ENCODE measurements at regions not wholly inside any gene's neighbourhood (a gene's known extent, or its start where the extent isn't known, plus 50 kb on each side); places are given as distances from the start of the nearest gene placed in this dataset.

DNA sequence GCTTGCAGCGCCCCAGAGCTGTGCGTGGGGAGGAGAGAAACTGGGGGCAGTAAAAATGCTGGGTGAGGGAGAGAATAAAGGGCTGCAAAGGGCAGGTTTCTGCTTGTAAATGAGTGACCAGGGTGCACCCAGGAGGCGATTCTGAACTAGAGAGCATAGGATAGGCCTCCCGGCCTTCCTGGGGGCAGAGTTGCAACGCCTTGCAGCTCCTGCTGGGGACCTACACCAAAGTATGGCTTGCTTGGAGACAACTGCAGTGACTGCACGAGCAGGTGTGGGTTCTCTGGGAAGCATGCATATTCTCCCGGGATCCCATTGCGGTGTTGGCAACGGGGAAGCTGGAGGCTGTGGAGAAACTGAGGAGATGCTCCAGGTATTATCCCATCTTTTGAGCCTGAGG lies 111.6 kb upstream of the SPACA1 start:
- no peak for DNase-seq (ENCODE audit: low read depth)

- no peak for DNase-seq (ENCODE audit: low read depth)
Measured at GRCh38 chr6:87935196-87935595, 112.4 kb upstream of the SPACA1 start.

GRCh38 chr6:87932361-87932760 lies 115.3 kb upstream of the SPACA1 start:
- DNase-seq (ENCODE audit: low read depth): no peak

DNA sequence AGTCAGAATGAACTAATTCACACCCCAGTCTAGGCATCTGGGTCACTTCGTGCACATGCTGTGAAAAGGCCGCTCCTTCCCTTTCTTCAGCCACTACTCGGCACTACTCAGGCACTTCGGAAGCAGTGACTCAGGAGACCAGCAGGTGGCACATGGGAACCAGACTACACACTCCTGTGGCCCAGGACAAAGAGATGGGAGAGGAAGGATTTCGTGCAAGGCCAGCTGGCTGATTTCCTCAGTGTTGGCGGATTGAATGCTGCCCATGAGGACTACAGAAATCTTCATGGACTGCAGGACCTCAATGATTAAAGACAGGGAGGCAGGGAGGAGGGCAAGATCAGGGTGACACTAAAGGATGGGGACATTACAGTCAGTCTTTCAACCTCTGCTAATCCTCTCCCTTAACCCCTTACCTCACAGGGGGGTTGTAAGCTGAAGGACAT lies 117.8 kb upstream of the SPACA1 start:
- DNase-seq (ENCODE audit: low read depth): peak; percentile 21

DNA sequence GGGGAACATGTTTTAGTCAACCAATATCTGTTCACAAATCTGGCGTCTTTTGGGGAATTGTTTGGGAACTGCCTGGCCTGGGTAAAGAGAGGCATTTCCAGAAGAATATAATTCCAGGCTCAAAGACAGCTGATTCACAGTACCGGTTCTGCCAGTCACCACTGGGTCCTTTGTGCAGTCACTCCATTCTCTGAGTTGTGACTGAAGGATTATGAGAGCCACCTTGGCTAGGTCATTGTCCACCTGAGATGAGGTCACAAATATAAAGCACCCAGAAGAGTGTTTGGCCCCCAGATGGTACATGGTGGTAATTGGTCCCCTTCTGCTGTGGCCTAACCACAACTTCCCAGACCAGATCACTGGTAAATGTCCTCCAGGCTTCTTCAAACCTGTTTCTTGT lies 121.0 kb upstream of the SPACA1 start:
- no peak for DNase-seq (ENCODE audit: low read depth)

DNA sequence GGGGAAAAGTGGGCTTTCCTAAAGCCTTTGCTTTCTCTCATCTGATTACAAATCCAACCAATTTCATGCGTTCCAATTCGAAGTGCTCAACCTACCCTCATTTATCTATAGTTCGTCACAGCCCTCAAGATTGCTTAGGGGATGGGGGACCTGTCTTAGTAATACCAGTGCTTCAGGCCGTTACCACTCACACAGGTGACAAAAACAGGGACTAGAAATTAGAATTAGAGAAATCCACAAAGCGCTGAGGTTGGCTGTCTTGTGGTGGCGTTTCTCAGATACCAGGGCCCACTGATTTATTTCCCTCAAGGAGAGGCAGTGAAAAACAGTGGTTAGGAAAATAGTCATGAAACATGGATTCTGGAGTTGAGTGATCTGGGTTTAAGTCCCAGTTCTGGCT lies 121.6 kb upstream of the SPACA1 start:
- no peak for DNase-seq (ENCODE audit: low read depth)

DNA sequence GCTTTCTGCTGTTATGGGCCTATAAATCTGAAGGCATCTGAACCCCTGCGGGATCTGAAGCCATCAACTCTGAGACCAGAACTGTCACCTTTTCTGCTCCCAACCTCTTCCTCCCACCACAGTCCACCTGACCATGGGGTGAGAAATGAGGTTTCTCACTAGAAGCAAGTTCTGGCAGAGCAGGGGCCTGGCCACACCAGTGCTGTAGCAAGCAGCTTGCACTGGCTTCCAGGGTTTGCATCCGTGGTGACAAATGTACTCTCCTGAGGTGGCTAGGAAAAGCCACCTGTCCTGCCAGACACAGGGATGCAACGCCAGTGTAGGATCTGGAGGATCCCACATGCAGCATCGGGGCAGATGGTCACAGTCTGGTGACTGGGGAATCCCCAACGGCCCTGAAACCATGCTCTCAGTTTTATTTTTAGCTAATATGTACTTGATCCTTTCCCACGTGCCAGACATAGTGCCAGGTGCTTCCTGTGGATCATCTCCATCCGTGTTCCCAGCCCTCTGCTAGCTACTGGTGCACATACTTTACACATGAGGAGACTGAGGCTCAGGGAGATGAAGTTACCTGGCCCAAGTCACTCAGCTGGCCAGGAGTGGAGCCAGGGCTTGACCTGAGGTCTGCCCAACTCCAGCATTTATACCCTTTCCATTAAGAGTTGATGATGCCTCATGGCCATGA lies 122.1 kb upstream of the SPACA1 start:
- no peak for DNase-seq (ENCODE audit: low read depth)

DNA sequence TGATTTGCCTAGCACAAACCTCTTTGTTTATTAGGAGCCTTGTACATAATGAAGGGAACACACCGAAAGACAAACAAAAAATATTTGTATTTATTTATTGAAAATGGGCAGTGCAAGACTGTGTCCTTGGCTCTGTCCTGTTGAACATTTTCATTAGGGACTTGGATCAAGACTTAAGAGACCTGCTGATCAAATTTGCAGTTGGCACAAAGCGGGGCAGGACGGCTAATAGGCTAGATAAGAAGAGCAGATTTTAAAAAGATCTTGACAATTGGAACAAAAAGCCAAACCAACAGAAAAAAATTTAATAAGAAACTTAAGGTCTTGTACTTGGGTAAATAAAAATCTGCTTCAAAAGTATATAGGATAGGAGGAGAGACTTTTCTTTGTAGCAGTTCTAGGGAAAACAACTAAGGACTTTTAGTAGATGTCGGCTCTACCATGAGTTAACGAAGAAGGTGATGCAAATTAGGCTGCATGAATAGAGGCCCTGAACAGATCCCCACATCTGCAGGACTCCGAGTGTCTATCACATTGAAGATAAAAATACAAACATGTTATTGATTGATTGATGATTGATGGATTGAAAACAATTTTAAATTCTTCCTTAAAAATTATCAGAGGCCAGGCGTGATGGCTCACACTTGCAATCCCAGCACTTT lies 124.1 kb upstream of the SPACA1 start:
- DNase-seq (ENCODE audit: low read depth): no peak

GRCh38 chr6:87922947-87923330 lies 124.7 kb upstream of the SPACA1 start:
- DNase-seq (ENCODE audit: low read depth): no peak

DNA sequence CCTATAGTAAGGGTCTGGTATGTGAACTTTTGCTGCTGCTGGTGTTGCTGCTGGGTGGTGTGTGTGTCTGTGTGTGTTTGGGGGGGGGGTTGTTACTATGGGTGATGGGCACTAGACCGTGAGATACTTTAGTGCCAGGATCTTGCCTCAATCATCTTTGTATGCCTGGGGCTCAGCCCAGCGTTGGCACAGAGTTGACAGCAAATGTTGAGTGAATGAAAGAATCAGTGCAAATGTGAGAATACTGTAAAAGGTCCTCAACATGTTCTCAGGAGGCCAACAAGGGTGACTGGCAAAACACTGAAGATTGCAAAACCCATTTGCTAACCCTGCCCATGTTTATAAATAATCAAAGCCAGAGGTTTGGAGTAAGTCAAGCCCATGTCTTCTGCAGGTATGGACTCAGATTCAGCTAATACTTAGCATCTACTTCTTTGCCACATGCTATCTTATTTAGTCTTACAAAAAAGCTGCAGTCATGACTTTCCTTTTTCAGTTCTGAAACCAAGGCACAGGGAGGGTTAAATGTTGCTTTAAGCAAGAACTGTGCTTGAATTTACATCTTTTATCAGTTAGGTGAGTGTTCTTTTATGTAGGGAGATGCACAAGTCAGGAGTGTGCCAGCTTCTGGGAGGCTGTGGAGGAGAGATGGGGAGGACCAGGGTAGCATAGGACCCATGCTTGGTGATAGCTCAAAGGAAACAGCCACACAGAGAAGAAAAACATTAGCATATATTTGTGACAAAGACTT lies 125.3 kb upstream of the SPACA1 start:
- no peak for DNase-seq (ENCODE audit: low read depth)

DNA sequence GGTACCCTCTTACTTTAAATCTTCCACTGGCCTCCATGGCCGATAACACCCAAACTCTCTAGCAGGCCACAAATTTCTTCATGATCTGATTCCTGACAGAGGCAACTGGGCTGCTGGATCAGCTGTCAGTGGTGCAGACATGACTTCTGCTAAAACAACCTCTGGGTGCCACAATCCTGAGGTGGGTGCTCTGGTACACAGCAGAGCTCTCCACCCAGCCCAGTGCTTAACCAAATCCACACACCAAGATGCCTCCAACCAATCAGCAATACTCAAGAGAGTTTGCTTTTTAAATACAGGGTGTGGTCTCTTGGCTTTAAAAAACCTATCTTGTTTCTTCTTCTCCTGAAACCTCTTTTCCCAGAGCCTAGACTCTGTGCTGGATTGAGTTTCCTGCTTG lies 126.6 kb upstream of the SPACA1 start:
- no peak for DNase-seq (ENCODE audit: low read depth)

- DNase-seq (ENCODE audit: low read depth): no peak
Measured at GRCh38 chr6:87920245-87920644, 127.4 kb upstream of the SPACA1 start.

DNA sequence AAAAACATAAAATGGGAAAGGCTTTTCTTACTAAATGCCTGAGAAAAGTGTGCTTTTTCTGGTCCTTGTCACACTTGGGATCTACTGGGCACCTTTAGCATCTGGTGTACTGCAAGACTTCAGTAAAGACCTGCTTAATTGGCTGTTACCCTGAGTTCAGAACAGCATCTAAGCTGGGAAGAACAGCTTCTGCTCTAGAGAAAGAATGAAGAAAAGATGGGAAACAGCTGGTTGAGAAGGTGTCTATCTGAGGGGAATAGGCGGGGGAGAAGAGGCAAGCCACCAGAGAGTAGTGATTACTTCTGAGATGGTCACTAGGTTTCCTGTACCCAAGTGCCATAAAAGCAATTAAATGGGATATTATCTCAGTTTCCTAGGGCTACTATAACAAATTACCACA lies 128.2 kb upstream of the SPACA1 start:
- no peak for DNase-seq (ENCODE audit: low read depth)

DNA sequence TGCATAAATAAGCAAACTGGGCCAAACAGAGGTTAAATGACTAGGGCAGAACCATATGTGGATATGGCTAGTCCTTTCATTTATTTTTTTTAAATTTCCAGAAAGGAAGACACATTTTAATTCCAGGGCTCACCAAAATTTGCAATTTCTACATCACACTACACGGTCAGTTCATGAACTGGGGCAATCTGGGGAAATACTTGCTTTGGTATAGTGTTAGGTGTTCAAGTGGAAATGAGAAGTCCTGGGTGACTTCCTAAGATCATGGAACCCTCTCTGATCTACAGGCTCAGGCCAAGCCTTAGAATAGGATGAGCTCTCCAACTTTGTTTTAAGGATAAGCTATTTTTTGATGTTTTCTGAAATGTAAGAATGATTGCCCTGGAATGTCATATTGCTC lies 128.6 kb upstream of the SPACA1 start:
- DNase-seq (ENCODE audit: low read depth): no peak

GRCh38 chr6:87918461-87918941 lies 129.1 kb upstream of the SPACA1 start:
- DNase-seq (ENCODE audit: low read depth): no peak

- DNase-seq (ENCODE audit: low read depth): no peak
Measured at GRCh38 chr6:87917886-87918285, 129.8 kb upstream of the SPACA1 start.

DNA sequence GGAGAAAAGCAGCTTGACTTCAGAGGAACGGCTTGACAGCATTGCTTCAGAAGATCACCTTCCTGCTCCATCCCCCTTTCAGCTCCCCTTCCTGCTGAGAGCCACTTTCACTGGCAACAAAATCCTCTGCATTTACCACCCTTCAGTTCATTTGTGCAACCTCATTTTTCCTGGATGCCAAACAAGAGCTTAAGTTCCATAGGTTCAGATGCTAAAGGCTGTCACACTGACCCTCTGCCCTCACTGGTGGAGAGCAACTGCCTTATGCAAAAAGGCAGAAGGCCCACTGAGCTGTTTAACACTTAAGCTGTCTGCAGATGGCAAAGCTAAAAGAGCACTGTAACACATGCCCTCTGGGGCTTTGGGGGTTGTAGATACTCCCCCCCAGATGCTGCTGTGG lies 131.2 kb upstream of the SPACA1 start:
- no peak for DNase-seq (ENCODE audit: low read depth)

DNA sequence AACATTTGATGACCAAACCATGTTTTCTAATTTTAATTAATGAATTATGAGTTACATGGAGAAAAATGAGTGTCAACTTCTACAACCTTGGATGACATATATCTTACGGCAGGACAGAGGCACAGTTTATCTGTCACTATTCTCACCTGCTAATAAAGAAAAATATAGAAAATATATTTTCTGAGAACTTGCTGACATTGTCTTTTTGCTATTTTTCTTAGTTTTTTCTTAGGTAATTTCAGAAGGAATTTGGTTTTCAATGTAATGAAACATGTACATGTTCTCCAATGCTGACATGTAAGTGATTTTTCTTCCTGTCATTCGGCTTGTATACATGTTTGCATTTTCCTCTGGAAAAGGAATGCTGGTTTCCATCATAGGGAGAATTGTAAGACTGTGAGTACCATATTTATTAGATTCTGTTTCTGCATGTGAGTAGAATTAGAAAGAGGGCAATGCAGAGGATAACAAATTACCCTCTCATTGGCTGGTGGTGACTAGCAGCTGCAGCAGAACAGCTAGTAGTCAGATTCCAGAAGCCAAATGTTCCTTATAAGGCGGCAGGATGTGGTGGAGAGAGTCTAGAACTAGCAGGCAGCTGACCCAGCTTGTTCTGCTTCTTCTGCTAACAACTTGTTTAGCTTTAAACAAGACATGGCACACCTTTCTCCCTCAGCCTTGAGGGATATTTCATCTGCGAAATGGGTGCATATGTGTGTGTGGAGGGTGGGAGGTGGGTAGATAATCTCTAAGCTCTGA lies 132.8 kb upstream of the SPACA1 start:
- DNase-seq (ENCODE audit: low read depth): no peak

DNA sequence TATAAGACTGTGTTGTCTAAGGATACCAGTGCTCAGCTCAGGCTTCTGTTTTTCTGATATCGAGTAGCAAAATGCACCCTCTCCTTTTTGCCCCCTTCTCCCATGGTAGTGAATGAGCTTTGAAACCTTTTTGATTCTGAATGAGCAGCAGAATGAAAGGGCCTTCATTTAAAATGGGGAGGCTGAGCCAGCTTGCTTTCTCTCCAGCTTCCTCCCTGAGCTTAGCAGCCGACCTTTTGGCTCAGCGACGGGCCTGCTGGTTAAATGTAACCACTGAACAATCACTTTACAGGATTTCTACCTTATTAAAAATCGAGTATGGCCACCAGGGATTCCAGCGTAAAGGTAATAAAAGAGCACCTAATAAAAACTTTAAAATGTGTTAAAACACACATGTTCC lies 133.7 kb upstream of the SPACA1 start:
- no peak for DNase-seq (ENCODE audit: low read depth)

DNA sequence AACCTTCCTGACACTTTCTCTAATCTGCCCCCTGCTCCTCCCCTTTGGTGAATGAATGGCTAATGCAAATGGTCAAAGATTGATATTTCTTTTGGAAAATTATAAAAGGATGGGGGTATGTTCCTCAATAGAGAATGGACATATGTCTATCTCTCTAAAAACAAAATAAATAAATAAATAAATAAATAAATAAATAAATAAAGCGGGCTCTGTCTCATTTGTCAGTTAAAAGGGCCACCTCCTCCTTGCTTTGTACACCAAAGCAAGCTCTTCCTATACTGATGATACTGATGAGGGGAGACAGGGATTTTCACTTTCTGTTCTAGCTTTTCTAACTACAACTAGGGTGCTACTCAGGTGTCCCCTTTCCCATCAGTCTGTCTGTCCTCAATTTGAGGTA lies 135.5 kb upstream of the SPACA1 start:
- no peak for DNase-seq (ENCODE audit: low read depth)

DNA sequence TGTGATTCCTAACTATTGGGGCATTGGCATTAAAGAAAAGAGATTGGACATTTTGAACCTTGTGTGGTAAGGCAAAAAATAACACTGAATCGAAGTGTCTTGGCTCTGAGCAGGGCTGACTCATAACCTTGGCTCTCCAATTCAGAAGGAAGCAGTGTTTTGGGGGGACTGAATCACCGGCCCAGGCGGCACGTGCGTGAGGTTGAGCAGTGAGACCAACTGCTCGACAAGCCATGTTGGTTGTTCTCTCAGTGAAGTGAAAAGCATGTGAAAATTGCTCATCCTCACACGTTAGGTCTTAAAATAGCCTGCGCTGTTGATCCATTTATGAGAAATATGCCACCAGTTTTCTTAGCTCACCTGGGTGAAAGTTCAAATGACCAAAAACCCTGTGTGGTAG lies 137.8 kb upstream of the SPACA1 start:
- no peak for DNase-seq (ENCODE audit: low read depth)
